HG03066 (cell line): ENCODE measurements at regions not wholly inside any gene's neighbourhood (a gene's known extent, or its start where the extent isn't known, plus 50 kb on each side); places are given as distances from the start of the nearest gene placed in this dataset.

Source experiments
- ATAC-seq: cut with Tn5 transposase; IDR thresholded peaks from one replicate; pipeline ENCODE4 v1.9.1; 2021; ENCODE audit warnings: low read depth; ENCODE audit not compliant: unreplicated experiment

DNA sequence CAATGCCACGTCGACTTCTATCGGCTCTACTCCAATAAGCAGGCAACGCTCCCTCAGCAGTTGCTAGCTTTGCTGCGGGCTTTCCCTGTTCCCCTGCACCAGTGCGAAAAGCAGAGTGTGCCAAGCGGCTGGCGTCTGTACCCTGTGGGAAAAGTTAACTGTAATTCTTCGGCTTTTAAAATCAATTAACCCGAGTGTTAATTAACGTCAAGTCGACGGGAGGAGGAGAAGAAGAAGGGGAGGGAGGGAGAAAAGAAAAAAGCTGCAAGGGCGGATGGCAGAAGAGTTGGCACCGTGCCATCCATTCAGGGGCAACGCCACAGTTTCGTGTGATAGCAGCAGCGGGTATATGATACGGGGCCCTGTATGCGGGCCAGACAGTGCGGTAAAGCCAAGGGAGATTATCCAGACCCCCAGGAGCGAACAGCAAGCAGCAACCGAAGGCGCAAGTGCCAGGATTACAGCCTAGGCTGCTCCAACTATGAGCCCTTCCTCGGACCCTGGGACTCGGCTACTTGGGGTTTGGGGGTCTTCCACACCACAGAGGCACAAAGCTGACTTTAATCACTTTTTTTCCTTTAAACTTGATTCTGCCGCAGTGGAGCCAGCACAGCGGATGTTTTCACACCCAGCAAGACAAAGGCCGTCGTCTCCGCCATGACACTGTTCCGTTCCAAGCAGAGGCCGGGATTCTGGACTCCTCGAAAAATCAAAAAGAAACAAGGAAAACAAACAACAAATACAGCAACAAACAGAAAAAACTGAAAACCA lies 253.8 kb upstream of the PMFBP1 start:
- no peak for ATAC-seq

DNA sequence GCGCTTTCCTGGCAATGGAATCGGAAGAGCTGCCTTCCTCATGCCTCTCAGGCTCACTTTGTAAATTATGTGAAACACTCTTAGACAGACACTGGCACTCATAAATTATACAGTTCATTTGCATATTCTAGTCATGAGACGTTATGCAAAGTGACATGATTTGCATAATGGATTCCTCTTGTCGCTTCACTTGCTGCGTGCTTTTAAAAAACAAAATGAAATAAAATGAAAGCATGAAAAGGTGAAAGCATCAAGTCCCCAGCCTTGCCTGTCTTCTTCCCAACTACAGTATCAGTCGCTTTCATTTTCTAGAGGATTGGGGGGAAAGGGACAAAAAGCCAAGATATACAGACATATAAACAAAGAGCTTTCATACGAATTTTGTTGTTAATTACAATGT lies 252.8 kb upstream of the PMFBP1 start:
- no peak for ATAC-seq

- no peak for ATAC-seq
Measured at GRCh38 chr16:72422308-72422897, 250.4 kb upstream of the PMFBP1 start.

DNA sequence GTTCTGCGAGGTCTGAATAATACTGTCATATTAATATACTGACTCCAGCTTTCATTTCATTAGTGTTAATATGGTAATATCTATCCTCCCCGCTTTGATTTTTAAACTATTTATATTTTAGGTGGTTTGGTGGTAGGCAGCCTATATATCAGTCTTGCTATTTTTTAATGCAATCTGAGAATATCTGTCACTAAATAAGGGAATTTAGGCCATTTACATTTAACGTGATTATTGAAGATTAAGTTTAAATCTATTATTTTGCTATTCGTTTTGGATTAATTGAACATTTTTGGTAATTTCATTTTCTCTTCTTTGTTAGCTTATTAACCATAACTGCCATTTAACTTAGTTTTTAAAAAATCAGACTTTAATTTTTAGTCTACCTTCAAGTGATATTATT lies 247.7 kb upstream of the PMFBP1 start:
- no peak for ATAC-seq

- ATAC-seq, result no peak
Measured at GRCh38 chr16:72415379-72415778, 243.4 kb upstream of the PMFBP1 start.

- ATAC-seq, result no peak
Measured at GRCh38 chr16:72410492-72410891, 238.5 kb upstream of the PMFBP1 start.

GRCh38 chr16:72409423-72409822 lies 237.5 kb upstream of the PMFBP1 start:
- no peak for ATAC-seq

GRCh38 chr16:72406390-72406789 lies 234.4 kb upstream of the PMFBP1 start:
- ATAC-seq, result no peak

DNA sequence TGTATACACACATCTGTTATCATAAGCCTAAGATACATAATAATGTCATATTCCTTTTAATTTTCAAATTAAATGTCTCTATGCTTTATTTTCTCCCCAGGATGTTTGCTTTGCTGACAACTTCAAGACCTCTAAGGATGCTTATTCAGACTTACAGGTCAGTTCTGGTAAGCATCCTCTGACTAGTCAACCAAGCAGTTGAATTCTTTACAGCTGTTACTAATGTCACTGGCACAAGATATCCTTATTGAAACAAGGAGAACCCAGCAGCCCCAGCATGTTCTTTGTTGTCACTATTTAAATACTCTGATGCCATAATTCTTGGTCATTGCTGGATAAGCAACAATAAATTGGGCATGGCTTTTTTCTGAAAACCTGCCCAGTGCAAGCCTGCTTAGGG lies 232.3 kb upstream of the PMFBP1 start:
- no peak for ATAC-seq

GRCh38 chr16:72401084-72401361 lies 229.1 kb upstream of the PMFBP1 start:
- no peak for ATAC-seq

DNA sequence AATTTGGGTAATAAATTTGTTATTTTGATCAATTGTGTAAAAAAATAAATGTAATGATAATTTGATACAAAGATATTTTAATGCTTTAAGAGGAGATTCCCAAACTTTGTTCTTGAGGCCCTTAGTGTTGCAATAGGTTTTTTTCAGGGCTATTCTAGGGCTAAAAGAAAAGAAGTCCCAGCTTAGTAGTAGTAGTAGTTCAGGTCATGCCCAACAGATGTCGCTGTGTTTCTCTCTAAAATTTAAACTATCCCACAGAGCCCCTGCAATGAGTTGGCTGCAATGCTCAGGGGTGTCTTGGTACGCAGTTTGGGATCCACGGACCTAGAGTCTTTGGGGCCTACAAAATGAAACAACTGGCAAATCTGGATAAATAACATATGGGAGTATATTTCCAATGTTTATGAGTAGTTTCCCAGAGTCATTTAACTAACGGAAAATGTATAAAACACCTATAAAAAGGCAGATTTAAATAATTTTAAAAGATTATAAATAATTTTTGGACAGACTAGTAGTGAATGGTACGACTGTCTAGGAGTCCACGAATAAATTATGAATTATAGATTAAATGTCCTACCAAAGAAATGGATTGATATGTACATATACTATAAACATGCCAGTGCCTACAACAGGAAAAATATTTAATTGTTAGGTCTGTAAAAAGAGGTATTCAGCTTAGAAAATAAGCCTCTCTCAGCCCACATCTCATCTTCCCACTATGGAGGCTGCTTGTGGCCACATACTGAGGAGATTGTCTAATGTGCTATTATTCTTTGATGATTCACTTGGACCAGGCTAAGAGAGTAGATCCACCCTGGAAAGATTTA lies 228.5 kb upstream of the PMFBP1 start:
- ATAC-seq, result no peak

GRCh38 chr16:72399811-72400210 lies 227.9 kb upstream of the PMFBP1 start:
- ATAC-seq, result no peak

DNA sequence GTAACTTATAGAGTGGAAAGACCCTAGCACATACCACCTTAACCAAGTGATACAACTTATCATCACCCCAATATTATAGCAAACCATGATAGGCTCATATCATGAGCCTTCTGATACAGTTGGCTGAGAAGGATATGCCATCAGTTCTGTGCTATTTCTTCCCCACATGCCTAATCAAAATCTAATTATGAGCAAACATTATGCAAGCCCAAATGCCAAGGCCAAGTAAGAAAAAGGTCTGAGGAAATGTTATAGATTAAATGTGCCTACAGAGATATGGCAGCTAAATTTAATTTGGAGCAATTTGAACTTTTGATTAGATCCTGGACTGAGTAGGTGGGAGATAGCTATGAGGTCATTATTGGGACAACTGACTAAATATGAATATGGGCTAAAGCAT lies 225.9 kb upstream of the PMFBP1 start:
- no peak for ATAC-seq

GRCh38 chr16:72394526-72394925 lies 222.6 kb upstream of the PMFBP1 start:
- ATAC-seq, result no peak

GRCh38 chr16:72389791-72390190 lies 217.8 kb upstream of the PMFBP1 start:
- no peak for ATAC-seq

DNA sequence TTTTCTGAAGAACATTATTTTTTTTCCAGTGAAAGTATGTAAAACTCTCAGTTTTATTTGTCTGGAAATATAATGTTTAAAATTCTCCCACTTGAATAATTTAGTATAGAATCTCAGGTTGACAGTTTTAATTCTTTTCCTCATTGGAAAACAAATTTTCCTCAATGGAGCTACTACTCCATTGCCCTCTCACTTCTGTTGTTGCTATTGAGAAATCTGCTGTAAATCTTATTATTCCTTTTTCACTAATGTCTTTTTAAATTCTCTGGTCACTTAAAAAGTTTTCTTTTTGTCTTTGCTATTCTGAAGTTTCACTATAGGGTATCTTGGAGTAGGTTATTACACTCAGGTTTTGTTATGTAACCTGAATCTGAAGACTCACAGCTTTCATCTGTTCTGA lies 216.1 kb upstream of the PMFBP1 start:
- no peak for ATAC-seq

- ATAC-seq, result no peak
Measured at GRCh38 chr16:72384651-72385050, 212.7 kb upstream of the PMFBP1 start.

DNA sequence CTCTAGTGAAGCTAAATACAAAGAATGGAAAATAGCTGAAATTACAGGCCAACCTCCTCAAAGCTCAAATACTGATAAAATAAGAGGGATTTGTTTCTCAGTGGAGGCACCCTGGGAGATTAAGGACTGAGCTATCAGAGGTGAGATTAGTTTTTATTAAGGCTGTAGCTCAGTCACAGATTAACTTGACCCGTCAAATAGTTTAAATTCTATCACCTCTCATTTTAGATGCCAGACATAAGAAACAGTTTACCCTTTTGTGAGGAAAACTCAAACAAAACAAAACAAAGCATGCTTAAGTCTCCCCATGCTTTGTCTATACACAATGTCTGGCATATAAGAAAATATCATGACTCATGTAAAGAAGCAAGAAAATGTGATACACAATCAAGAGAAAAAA lies 208.3 kb upstream of the PMFBP1 start:
- no peak for ATAC-seq

DNA sequence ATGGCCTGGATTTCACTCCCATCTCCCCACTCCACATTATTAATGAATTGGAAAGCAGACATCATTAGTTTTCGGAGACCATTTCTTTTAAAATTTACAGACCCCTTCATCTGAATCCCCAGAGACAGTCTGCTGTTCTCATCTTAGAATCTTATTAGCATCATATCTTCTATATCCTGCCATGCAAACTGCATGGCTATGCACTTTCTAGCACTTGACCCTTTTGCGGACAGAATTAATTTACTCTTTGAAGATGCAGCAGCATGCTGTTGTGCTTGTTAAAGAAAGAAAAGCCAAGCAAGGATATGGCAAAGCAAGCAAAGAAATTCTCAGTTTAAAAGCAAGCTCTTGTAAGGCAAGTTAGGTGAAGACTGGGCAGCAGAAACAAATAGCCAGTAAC lies 201.2 kb upstream of the PMFBP1 start:
- ATAC-seq, result no peak

DNA sequence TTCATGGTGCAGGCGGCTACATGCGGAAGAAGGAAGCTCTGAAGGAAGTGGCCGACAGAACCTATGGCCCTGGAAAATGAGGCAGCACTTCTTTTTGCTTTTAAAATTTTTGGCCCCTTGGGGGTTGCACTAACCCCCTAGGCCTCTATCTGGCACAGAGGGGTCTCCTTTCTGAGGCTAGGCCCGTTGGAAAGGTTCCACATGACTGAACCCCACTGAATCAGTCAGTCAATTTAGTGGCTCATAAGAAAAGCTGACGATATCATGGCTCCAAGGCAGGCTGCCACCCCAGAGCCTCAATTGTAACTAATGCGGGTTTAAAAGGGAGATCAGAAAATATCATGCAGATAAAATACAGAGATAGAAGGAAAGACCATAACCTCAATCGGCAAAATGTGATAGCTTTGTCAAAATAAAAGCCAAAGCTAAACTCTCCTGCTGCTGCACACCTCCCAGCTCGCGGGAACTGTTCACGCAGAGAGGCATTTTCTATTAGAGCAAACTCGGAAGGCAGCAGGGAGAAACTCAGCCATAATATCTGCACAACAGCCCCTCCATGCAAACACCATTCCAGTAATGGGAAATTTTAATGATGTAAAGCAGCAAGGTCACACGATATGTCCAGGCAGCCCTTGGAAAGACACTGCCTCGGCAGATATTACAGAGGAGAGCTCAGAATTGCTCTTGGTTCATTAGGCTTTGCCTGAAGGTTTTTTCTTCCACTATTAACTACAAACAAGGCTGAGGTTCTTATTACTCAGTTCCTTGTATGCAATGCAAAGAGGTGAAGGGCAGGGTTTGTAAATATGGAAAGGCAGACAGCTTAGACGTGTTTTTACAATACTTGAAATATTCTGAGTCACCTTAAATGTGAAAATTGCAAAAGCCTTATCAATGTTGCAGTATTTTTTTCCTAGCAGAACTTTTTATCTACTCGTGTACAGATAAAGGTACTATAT lies 200.4 kb upstream of the PMFBP1 start:
- ATAC-seq, result no peak
